OCI-LY1 (cell line): ENCODE measurements at regions not wholly inside any gene's neighbourhood (a gene's known extent, or its start where the extent isn't known, plus 50 kb on each side); places are given as distances from the start of the nearest gene placed in this dataset.

ENCODE experiments used
- EZH2 ChIP-seq: fragments of 200-600 bp; sonication (generic), shearing (Covaris generic); IDR thresholded peaks from 2 replicates; pipeline ENCODE4 v1.8.0; 2017; ENCODE audit warnings: borderline replicate concordance, mixed run types, mild to moderate bottlenecking, antibody characterized with exemption, low read length, moderate library complexity, mixed read lengths
- TF ChIP-seq, protein P1 (sequence below): fragments of 200-600 bp; sonication (generic), shearing (Covaris generic); IDR thresholded peaks from 2 replicates; pipeline ENCODE4 v1.5.1; 2017; ENCODE audit warnings: mild to moderate bottlenecking, antibody characterized with exemption, low read length, moderate library complexity, mixed read lengths

DNA sequence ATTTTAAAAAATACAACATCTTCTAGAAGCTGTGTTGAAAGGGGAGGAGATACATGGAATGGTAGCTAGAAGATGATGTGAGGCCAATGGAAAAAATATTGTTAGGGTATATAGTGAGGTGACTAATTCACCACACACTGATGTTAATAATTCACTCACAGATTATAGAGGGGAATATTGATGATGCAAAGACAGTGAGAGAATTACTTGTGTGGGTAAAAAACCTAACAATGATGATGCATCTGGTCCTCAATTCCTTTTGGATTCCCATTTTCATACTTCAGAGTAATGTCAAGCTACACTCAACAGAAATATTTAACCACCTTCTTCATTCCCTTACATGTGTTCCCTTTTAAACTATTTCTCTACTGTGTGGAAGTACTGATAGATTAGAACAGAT is 169.5 kb upstream of the DPYD start:
- TF ChIP-seq, protein P1, sequence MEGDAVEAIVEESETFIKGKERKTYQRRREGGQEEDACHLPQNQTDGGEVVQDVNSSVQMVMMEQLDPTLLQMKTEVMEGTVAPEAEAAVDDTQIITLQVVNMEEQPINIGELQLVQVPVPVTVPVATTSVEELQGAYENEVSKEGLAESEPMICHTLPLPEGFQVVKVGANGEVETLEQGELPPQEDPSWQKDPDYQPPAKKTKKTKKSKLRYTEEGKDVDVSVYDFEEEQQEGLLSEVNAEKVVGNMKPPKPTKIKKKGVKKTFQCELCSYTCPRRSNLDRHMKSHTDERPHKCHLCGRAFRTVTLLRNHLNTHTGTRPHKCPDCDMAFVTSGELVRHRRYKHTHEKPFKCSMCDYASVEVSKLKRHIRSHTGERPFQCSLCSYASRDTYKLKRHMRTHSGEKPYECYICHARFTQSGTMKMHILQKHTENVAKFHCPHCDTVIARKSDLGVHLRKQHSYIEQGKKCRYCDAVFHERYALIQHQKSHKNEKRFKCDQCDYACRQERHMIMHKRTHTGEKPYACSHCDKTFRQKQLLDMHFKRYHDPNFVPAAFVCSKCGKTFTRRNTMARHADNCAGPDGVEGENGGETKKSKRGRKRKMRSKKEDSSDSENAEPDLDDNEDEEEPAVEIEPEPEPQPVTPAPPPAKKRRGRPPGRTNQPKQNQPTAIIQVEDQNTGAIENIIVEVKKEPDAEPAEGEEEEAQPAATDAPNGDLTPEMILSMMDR = no peak
- no peak for TF ChIP-seq EZH2
